ENCODE measurements at regions not wholly inside any gene's neighbourhood (a gene's known extent, or its start where the extent isn't known, plus 50 kb on each side); places are given as distances from the start of the nearest gene placed in this dataset.

DNA sequence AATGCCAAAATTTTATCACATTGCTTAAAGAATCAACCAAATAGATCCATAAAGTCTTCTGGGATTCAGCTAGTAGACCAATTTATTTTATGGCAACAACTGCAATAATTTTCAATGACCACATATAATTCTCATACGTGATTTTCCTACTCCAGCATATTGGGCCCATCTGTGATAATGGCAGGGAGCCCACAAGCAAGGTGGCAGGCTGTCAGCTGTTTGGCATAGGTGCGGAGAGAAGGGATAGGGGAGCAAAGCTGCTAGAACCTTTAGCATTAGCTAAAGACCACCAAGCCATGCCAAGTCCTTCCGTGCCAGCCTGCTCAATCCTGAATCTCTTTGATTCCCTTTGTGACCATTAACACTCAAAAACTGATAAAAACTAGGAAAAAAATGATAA, 721.2 kb downstream of the XPNPEP1 start:
- no peak for DNase-seq (ENCODE audit: low spot score)

DNA sequence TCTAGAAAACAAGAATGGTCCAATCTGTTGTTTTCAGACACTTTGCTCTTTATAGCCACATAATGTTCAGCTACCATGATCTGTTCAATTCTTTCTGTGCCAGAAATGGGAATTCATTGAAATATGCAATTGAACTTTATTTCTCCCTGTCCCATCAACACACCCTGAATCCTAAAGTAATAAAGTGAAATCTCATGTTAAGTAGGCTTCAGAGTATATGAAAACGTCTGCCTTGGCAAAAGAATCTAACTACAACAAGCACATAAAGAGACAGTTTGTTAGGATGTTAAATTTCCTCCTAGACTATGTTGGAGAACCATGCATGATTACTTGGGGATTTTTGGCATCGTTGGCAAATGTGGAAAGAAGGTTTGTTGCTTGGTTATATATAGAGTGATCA, 722.7 kb downstream of the XPNPEP1 start:
- DNase-seq (ENCODE audit: low spot score) = no peak

DNA sequence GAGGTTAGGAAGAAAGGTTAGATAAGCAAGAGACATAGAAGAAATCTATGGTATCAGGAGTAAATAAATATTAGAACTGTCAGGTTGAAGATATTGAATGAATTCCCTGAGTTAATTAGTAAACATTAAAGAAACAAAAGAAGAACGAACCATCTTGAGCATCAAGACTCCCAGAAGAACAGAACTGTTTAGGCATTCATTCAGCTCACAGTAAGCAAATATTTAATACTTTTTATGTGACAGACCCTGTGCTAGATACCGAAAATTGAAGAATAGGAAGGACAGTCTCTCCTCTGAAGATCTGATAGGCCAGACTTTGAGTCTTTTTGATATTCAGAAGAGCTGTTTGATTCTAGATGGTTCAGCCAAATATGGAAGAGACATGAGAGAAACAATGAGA, 731.5 kb downstream of the XPNPEP1 start:
- no peak for DNase-seq (ENCODE audit: low spot score)

DNA sequence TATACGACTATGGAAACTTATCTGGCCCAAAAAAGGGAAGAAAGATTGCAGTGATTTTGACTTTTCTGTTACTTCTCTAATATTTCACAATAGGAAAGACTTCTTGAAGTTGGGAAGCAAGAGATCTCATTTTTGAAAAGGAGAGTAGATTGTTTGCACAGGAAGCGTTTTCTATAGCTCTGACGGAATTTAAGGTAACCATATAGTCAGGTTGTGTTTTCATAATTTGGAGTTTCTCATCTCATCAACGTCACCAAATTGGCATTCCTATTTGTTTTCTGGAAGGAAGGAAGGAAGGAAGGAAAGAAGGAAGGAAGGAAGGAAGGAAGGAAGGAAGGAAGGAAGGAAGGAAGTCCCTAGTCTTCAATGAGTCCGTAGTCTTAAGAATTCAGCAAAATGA, 732.0 kb downstream of the XPNPEP1 start:
- no peak for DNase-seq (ENCODE audit: low spot score)

DNA sequence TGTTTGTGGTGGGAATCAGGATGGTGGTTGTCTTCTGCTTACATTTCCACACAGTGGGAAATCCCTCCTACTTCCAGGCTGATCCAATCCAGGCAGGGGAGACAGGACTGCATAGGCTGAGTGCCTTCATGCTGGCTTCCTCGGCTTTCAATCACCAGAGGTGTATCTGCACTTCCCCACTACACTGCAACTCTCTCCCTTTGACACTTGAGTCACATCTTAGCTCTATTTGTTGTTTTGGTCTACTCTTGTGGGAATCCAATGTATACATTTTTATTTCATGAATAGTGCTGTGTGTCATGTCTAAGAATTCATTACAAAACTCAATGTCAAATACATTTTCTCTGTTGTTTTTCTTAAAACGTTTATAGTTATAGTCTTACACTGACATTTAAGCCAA, 735.6 kb downstream of the XPNPEP1 start:
- DNase-seq (ENCODE audit: low spot score) = no peak

DNA sequence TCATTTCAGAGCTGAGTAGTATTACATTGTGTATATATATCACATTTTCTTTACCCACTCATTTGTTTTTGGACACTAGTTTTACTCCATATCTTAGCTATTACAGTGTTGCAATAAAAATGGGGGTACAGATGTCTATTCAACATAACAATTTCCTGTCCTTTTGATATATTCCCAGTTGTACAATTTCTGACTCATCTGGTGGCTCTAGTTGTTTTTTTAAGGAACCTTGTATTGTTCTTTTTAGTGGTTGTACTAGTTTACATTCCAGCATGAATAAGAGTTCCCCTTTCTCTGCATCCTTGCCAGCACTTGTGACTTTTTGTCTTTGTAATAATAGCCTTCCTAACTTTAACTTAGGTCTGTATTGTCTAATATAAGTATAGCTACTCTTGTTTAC, 739.9 kb downstream of the XPNPEP1 start:
- no peak for DNase-seq (ENCODE audit: low spot score)

DNA sequence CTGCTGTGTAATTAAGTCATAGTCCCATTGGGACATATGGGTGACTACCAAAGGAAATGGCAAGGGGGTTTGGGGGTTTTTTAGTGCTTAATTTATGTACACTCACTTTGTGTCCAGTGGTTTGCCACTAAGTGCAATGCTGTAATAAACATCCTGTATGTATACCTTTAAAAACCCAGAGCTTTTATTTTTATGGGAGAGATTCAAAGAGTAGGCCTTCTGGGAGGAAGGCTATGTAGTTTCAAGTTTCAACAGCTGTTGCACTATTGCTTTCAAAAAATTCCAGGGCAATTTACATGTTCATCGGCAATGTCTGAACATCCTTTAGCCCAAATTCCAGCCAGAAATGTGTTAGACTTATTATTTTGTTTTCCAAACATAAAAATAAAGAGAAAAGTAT, 744.7 kb downstream of the XPNPEP1 start:
- DNase-seq (ENCODE audit: low spot score) = no peak

DNA sequence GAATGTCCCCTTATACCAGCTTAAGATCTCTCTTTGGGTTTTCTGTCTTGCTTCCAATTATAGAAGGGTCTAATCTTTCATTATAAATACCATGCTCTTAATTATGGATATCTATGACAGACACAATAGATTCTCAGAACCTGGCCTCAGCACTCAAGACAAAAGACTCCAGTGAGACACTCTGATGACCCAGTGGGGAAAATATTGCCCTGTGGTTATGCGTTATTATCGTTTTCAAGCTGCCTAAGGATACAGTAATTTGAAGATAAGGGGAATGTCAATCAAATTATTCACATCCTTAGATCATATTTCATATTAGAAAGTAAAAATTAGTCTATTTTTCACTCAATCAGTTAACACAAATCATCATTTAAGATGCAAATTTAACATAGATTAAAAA, 748.8 kb downstream of the XPNPEP1 start:
- no peak for DNase-seq (ENCODE audit: low spot score)

DNA sequence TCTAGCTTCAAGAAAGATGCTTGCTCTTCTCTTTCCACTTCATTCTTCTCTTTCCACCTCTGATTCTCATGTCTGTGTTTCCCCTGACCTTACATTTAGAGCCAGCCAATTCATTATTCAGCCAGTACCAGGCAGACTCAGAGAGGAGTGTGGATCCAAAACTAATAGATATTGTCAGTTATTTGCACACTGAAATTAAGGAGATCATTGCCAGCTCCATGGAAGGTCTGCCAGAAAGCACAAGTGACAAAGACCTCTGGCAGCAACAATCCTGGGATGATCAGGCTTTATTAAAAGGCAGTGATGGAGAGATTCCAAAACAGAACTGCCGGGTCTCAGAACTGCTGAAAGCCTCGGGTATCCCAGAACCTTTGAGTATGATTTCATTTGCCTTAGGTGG, 749.4 kb downstream of the XPNPEP1 start:
- DNase-seq (ENCODE audit: low spot score) = no peak

DNA sequence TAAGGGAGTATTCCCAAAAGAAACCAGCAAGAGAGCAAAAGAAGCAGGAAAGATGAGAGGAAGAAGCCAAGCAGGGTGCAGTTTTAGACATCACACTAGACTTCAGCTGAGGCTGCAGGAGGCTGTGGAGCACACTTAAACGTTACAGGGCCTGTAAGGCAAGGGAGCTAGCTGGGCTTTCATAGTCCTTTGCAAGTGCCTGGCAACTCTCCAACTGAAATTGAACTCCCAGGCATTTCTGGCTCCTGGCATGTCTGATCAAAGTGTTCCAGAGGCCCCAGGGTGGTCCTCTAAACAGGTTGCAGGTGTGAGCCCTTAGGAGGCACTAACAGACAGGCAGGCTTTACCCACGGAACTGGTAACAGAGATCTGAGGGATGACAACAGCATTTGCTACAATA, 750.2 kb downstream of the XPNPEP1 start:
- DNase-seq (ENCODE audit: low spot score) = no peak

DNA sequence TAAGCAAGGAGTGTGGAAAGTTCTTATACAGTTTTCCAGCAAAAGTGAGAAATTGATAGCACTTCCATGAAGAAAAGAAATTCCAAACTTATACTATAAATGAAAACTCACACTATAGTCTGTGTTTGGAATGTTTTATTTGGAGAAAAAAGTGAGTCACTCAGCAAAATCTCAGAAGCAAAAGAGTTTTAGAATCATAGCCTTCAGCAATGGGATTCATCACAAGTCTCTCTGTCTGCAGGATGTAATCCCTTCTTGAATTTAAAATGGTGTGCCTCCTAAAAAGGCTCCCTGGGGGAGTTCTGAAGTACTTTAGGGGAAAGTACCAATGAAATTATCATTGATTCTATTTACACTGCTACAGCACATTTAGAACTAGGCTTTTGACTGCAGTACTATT, 756.4 kb downstream of the XPNPEP1 start:
- DNase-seq (ENCODE audit: low spot score) = no peak

DNA sequence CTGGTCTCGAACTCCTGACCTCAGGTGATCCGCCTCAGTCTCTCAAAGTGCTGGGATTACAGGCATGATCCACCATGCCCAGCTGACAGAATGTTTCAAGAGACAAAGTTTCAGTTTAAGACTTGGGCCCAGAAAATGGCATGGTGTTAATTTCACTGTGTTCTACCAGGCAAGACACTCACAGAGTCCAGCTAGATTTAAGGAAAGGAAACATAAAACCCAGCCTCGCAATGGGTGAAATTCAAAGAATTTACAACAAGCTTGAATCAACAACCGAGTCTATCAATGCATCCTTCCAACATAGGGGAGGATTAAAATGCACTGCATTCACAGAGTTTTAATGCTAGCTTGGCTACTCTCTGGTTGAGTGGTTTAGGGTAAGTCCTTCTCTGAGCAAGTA, 764.0 kb downstream of the XPNPEP1 start:
- DNase-seq (ENCODE audit: low spot score) = no peak

DNA sequence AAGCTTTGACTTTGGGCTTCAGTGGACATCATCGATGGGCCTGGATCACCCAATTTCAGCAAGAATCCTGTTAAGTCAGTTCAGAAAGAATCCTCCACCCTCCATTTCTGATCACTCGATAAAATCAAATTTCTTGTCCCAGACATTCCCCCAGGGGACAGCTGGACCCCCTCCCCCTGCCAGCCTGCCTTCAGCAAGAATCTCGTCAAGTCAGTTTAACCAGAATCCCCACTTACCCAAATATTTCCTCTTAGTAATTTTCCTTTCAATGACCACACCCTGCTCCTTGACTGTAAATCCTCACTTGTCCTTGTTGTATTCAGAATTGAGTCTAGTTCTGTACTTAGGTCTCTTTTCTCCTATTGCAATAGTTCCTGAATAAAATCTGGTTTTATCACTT, 766.9 kb downstream of the XPNPEP1 start:
- no peak for DNase-seq (ENCODE audit: low spot score)

DNA sequence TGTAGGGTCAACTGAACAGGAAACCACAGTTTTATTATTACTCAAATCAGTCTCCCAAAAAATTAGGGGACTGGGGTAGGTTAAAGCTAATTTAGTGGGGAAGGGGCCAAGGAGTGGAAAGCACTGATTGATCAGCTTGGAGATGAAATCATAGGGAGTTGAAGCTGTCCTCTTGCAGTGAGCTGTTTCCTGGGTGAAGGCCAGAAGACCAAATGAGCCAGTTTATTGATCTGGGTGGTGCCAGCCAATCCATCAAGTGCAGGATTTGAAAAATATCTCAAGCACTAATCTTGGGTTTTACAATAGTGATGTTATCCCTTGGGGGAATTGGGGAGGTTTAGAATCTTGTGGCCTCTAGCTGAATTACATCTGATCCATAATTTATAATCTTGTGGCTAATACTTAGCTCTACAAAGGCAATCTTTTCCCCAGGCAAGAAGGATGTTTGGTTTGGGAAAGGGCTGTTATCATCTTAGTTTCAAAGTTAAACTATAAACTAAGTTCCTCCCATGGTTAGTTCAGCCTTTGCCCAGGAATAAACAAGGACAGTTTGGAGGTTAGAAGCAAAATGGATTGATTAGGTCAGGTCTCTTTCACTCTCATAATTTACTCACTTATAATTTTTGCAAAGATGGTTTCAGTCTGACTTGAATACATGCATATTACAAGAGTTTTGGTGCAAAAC, 773.5 kb downstream of the XPNPEP1 start:
- no peak for DNase-seq (ENCODE audit: low spot score)

DNA sequence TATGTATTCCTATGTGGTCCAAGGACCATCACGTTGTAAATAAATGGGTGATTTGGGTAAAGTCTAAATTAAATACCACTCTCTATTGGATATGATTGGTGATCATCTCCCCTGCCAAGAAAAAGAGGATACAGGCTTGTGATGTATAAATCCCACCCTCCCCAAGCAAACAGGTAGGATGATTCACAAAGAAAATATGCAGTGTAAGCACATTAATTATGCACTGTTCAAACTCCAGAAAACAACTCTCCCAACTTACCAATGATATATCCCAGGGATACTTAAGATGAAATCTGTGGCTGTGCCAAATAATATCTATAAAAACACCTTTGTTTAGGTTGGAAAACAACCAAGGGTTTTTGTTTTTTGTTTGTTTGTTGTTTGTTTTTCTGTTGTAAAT, 795.9 kb downstream of the XPNPEP1 start:
- DNase-seq (ENCODE audit: low spot score) = no peak

DNA sequence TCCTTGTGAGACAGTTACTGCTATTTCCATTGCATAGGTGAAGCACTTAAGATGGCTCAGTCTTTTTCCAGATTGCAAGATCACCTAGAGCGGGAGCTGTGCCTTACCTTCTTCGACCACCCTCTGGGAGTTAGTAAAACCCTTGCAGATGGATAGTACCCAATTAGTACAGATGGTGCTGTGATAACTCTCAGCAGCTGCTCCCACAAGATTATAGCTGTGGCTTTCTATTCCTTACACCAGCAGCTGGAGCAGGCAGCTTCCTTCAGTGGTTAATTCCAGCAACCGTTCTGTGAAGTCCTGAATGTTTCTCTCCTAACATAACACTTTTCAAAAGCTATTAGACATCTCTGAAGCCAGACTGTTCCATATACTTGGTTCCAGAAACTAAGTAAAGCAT, 796.8 kb downstream of the XPNPEP1 start:
- no peak for DNase-seq (ENCODE audit: low spot score)

DNA sequence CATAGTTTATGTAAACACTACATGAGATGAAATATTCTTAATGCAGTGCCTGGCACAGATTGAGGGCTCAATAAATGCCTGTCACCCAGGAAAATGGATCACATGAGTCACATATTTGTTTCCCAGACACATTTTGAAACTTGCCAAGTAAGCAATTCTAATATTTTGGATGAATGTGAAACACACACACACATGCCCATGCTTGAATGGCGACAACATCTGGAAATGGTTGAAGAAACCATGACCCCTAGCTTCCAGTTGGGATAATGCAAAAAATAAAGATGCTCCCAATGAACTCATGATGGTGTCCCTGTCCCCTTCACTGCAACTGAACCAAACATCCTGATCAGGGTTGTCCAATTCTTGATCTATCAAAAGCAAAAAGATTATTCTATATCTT, 797.3 kb downstream of the XPNPEP1 start:
- no peak for DNase-seq (ENCODE audit: low spot score)

DNA sequence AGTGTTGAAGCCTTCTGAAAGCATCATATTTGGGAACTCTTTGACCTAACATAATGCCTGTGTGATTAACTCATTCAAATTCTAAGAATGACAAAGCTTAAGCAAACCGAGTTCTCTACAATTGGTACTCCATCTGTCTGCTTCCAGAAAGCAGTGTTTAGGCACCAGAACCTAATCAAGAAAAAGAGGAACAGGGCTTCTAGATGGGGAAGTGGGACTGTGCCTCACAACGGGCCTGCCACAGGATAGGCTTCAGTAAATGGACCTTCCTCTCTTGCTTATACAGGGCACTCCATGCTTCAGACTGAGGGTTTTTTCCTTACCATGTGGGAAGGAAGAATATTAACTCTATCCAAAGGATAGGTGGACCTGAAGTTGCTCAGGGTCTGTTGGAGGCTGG, 808.1 kb downstream of the XPNPEP1 start:
- no peak for DNase-seq (ENCODE audit: low spot score)

DNA sequence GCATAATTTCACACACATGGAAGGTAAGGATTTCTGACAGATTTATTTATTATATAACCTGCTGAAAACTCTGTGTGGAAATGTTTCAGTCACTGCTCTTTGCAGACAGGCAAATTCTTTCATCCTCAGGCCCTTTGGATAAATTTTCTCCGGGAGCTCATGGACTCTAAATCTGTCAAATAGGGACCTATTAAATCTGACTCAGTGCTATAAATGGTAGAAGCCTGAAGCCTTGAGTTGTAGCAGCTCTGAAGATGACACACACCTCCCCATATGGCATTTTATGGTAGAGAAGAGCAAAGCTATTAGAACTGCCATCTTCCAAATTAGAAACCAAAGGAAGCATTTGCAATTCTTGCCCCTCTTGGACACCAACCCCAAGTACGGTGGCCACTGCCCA, 808.7 kb downstream of the XPNPEP1 start:
- no peak for DNase-seq (ENCODE audit: low spot score)

DNA sequence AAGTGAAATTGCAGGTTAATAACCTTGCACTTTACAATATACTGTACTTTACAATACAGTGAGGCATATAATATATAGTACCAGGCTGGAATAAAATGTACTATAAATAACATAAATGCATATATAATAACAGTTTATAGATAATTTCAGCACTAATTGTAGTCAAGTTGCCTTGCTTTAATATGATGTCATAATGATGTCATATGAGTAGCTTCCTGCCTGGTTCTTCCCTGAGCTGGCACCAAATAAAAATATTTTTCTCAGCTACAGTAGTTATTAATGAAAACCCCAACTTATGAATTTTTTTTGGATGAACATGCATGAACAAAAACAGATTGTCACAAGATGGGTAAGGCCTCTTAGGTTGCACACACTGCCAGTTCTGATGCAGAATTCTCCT, 816.7 kb downstream of the XPNPEP1 start:
- no peak for DNase-seq (ENCODE audit: low spot score)

DNA sequence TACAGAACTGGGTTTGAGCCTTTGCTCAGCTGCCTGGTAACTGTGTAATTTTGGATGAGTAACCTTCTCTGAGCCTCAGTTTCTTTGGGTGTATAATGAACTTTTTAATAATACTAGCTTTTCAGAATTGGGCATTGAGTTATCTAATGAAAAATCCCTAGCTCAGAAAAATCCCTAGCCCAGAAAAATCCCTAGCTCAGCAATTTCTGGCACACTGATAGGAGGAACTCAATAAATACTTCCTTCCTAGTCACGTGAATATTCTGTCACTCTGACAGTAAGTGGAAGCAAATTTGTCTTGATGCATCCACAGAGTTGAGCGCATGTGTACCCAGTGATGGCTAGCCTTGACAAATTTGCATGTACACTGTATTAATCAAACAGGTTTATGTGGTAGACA, 817.6 kb downstream of the XPNPEP1 start:
- no peak for DNase-seq (ENCODE audit: low spot score)

DNA sequence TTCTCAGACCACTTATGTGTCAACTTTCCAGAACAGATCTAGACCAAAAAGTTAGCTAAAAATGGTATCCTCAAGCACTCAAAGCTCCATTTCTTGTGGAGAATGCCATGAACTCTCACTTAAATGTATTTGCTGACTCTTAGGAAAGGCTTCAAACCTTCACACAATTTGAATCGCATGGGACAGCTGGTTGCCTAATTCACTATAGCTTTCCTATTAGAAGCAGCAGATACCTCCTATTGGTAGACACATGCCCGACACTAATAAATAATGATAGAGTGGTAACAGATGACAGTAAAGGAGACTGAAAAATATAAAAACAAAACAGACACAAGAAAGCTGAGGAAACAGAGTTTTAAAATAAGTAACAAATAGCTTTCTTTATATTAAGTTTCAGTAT, 818.5 kb downstream of the XPNPEP1 start:
- no peak for DNase-seq (ENCODE audit: low spot score)

DNA sequence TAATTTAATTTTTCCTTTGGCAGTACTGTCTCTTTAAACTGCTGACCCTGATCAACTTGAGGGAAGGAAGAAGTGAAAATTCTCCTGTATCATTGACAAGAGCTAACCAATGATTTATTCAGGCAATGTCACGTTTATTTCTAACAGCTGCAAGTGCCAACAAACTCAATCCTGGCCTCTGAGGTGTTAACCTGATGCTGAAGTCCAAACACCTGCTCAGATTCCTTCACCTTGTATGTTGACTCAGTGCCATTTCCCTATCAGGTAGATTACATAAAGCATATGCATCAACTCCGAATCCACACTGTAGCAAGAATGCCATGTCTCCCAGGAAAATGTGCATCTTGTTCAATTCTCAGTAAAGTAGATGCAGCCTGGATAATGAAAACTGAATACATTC, 820.0 kb downstream of the XPNPEP1 start:
- DNase-seq (ENCODE audit: low spot score) = no peak

DNA sequence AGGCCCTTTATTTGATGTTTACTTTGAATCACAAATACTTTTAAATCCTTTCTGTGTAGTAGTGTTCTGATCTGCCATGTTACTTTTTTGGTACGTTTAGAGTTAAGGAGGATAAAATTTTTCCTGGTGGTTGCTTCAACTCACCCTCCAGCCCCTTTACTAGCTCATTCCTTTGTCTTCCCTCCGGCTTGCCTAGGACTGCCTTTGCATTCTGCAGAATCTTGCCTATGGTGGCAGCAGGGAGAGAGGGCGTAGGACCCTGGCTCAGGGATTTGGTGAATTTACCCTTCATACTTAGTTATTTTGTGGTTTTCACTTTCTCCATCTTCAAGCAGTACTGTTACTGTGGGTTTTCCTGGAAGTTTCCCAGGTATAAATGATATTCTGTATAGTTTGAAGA, 833.5 kb downstream of the XPNPEP1 start:
- DNase-seq (ENCODE audit: low spot score) = no peak

DNA sequence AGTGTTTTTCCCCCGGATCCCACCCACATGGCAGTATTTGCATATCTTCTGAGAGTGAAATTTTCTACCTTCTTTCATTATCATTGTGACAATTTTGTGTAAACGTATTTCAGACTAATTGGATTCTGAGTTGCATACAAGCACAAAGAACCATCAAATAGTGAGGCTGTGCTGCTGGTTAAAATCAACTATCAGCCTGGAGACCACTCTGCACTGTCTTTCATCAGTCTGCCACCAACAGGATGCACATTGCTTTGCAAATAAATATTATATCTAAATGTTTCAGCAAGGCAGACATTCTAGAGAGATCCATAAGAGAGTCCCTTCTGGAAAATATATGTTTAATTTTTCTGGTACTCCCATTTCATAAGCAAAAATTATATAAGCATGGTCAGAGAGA, 851.8 kb downstream of the XPNPEP1 start:
- DNase-seq (ENCODE audit: low spot score) = no peak

Measured in Ammon's horn (tissue), 1 donor.